SK-N-SH treated with all-trans-retinoic acid at 6 μM for 48 hours (cell line): ENCODE measurements at regions not wholly inside any gene's neighbourhood (a gene's known extent, or its start where the extent isn't known, plus 50 kb on each side); places are given as distances from the start of the nearest gene placed in this dataset.

ENCODE experiments used
- ESRRG ChIP-seq: fragments of 250-450 bp; sonication (Bioruptor Pico); IDR thresholded peaks from 2 replicates; pipeline ENCODE4 v1.6.1; 2021; ENCODE audit warnings: mild to moderate bottlenecking
- OSR1 ChIP-seq: fragments of 250-450 bp; sonication (Bioruptor Pico); IDR thresholded peaks from 2 replicates; pipeline ENCODE4 v1.8.0; 2022; ENCODE audit warnings: moderate library complexity, mild to moderate bottlenecking, inconsistent platforms
- PATZ1 ChIP-seq: fragments of 250-450 bp; sonication (Bioruptor Pico); IDR thresholded peaks from 2 replicates; pipeline ENCODE4 v1.8.0; 2020; ENCODE audit warnings: mild to moderate bottlenecking, moderate library complexity, borderline replicate concordance
- RARB ChIP-seq: fragments of 250-450 bp; sonication (Bioruptor Pico); IDR thresholded peaks from 2 replicates; pipeline ENCODE4 v1.8.0; 2021; ENCODE audit warnings: mild to moderate bottlenecking, moderate library complexity
- TSHZ2 ChIP-seq: fragments of 250-450 bp; sonication (Bioruptor Pico); IDR thresholded peaks from 2 replicates; pipeline ENCODE4 v1.5.0; 2020; ENCODE audit warnings: mild to moderate bottlenecking, moderate library complexity
- ZC3H10 ChIP-seq: fragments of 250-450 bp; sonication (Bioruptor Pico); IDR thresholded peaks from 2 replicates; pipeline ENCODE4 v1.5.1; 2021; ENCODE audit warnings: mild to moderate bottlenecking, moderate library complexity

GRCh38 chr5:135169753-135170152 lies 135.7 kb upstream of the PITX1 start:
- TF ChIP-seq ESRRG (CRISPR knock-in tag) (no peak), TSHZ2 (CRISPR knock-in tag) (no peak), RARB (CRISPR knock-in tag) (no peak), OSR1 (CRISPR knock-in tag) (no peak), ZC3H10 (CRISPR knock-in tag) (no peak), PATZ1 (CRISPR knock-in tag) (no peak)
